ENCODE measurements at regions not wholly inside any gene's neighbourhood (a gene's known extent, or its start where the extent isn't known, plus 50 kb on each side); places are given as distances from the start of the nearest gene placed in this dataset.

GRCh38 chr19:27618006-27618405, 1594.9 kb downstream of the UQCRFS1 start:
- no peak for TF ChIP-seq CTCF (IDR thresholded peaks at IDR 0.05; ENCODE audit: low read depth, low read length, missing control alignments)
- no peak overlapping the region for H3K4me3 ChIP-seq (ENCODE audit: low read depth, low read length)
- no peak for DNase-seq (ENCODE audit: low read depth)

DNA sequence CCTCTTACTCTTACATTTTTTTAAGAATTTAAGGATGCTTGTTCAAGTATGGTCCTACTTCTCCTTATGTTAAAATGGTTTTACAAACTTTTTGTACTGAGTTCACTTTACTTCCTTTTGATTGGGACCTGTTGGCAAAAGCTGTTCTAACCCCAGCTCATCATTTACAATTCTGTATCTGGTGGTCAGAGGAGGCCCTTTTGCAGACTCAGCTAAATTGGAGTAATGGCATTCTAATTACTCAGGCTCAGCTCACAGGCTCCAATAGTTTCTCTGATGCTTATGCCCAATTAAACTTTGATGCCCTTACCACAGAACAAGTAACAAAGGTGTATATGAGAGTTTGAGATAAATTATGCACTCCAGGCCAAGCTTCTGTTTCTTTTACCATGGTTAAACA, 1632.0 kb downstream of the UQCRFS1 start:
- no peak for DNase-seq (ENCODE audit: low read depth)
- no peak for TF ChIP-seq CTCF (IDR thresholded peaks at IDR 0.05; ENCODE audit: low read depth, low read length, missing control alignments)
- no peak overlapping the region for H3K4me3 ChIP-seq (ENCODE audit: low read depth, low read length)
